HEK293T (cell line): ENCODE measurements at regions not wholly inside any gene's neighbourhood (a gene's known extent, or its start where the extent isn't known, plus 50 kb on each side); places are given as distances from the start of the nearest gene placed in this dataset.

ENCODE experiments used
- ARNT ChIP-seq: fragments of 450-650 bp; IDR thresholded peaks from 2 replicates; pipeline ENCODE4 v1.6.1; 2017; ENCODE audit warnings: mild to moderate bottlenecking
- L3MBTL2 ChIP-seq: fragments of 450-650 bp; conservative IDR thresholded peaks from 2 replicates; pipeline ENCODE4 v1.6.1; 2016; ENCODE audit warnings: mild to moderate bottlenecking
- SP1 ChIP-seq: fragments of 450-650 bp; IDR thresholded peaks from 2 replicates; pipeline ENCODE4 v1.6.1; 2017

DNA sequence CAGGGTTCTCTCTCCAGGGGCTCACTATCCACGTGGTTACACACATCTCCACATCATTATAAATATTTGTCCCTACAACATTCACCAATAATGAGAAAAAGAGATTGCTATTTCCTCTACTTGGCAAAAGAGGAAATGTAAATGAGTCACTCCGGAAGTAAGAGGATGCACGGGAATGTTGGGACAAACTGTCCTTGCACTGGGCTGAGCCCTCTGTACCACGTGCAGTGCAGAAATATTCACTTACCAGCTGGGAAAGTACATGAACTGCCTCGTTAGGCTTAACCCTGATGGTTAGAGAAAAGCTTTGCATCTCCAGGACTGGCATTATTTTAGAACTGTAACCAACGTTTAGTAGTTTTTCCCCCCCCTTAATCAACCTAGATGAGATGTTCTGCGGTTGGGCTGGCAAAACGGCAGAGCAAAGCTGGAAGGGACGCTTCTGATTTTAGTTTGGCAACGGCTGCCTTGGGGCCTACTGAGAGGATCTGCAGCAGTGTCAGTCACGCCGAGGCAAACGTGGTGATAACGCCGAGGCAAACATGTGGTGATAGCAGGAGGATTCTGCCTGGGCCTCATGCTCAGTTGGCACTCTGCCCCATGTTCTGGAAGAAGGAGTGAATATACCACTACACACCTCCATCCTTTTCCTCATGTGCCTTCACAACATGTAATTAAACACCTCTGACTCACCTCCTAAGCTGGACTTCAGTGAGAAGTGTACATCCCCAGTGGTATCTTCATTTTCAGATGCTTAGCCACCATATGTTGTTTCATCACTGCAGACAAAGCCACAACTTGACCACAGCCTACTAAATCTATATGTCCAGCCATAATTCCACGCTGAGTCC is 661.4 kb upstream of the KLF4 start:
- TF ChIP-seq ARNT (no peak), SP1 (no peak), L3MBTL2 (no peak)
